PC-3 (cell line): ENCODE measurements at regions not wholly inside any gene's neighbourhood (a gene's known extent, or its start where the extent isn't known, plus 50 kb on each side); places are given as distances from the start of the nearest gene placed in this dataset.

Source experiments
- CTCF ChIP-seq: fragments of 300-600 bp; sonication (generic); conservative IDR thresholded peaks from 2 replicates; pipeline ENCODE4 v1.5.1; 2017; ENCODE audit warnings: antibody characterized with exemption, low read depth, mild to moderate bottlenecking, low read length
- EZH2phosphoT487 ChIP-seq: fragments of 300-600 bp; sonication (generic); IDR thresholded peaks from 2 replicates; pipeline ENCODE4 v1.6.1; 2018; ENCODE audit warnings: mild to moderate bottlenecking, antibody characterized with exemption, low read length, borderline replicate concordance

DNA sequence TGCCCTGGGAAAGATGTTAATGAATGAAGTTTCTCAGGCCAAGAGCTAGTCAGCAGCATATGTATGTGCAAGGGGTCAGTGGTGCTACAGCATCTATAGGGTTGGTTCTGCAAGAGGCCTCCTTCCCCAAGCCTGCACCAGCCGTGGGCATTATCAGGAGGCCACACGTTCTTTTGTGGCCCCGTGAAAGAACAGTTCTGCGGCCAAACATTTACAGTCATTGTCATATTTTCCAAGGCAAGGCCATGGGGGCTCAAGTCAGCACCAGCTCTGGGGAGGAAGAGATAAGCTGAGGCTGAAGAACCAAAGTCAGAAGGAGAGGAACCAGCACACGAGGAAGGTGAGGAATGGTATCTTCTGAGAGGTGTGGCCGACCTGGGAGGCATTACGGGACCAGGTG lies 54.4 kb upstream of the TMEM72 start:
- no peak for TF ChIP-seq CTCF
- TF ChIP-seq EZH2phosphoT487 = no peak
